ENCODE measurements at regions not wholly inside any gene's neighbourhood (a gene's known extent, or its start where the extent isn't known, plus 50 kb on each side); places are given as distances from the start of the nearest gene placed in this dataset.

GRCh38 chr5:97266576-97266975 is 83.5 kb upstream of the RIOK2 start:
- H3K27me3 Mint-ChIP-seq: no peaks in the 10 kb centered on the region
- no peaks in the 10 kb centered on the region for H3K9me3 Mint-ChIP-seq
- TF ChIP-seq CTCF (conservative IDR thresholded peaks at IDR 0.05): no peak
- H3K4me3 Mint-ChIP-seq: no peak overlapping the region
- no peaks in the 10 kb centered on the region for H3K4me1 Mint-ChIP-seq (ENCODE audit: unreplicated experiment)
- no peak for DNase-seq (ENCODE audit: extremely low spot score, unreplicated experiment)
- H3K36me3 Mint-ChIP-seq: no peaks in the 10 kb centered on the region
- H3K27ac Mint-ChIP-seq: no peak overlapping the region

GRCh38 chr5:97267767-97268166 is 84.7 kb upstream of the RIOK2 start:
- H3K4me1 Mint-ChIP-seq (ENCODE audit: unreplicated experiment): no peaks in the 10 kb centered on the region
- H3K4me3 Mint-ChIP-seq: no peak overlapping the region
- no peaks in the 10 kb centered on the region for H3K27me3 Mint-ChIP-seq
- no peaks in the 10 kb centered on the region for H3K36me3 Mint-ChIP-seq
- TF ChIP-seq CTCF (conservative IDR thresholded peaks at IDR 0.05): no peak
- no peak for DNase-seq (ENCODE audit: extremely low spot score, unreplicated experiment)
- no peaks in the 10 kb centered on the region for H3K9me3 Mint-ChIP-seq
- no peak overlapping the region for H3K27ac Mint-ChIP-seq

GRCh38 chr5:97276474-97277120 is 93.5 kb upstream of the RIOK2 start:
- no peaks in the 10 kb centered on the region for H3K36me3 Mint-ChIP-seq
- H3K4me3 Mint-ChIP-seq: no peak overlapping the region
- H3K9me3 Mint-ChIP-seq: peaks cover 8% of the 10 kb centered on the region
- no peaks in the 10 kb centered on the region for H3K27me3 Mint-ChIP-seq
- no peaks in the 10 kb centered on the region for H3K4me1 Mint-ChIP-seq (ENCODE audit: unreplicated experiment)
- no peak for DNase-seq (ENCODE audit: extremely low spot score, unreplicated experiment)
- H3K27ac Mint-ChIP-seq: no peak overlapping the region
- TF ChIP-seq CTCF (conservative IDR thresholded peaks at IDR 0.05): no peak

GRCh38 chr5:97281257-97281656 is 98.2 kb upstream of the RIOK2 start:
- no peaks in the 10 kb centered on the region for H3K27me3 Mint-ChIP-seq
- peaks cover 7% of the 10 kb centered on the region for H3K9me3 Mint-ChIP-seq

GRCh38 chr5:97297063-97297703 is 114.1 kb upstream of the RIOK2 start:
- peak; percentile 77 for TF ChIP-seq CTCF (conservative IDR thresholded peaks at IDR 0.05)
- no peaks in the 10 kb centered on the region for H3K36me3 Mint-ChIP-seq
- H3K4me1 Mint-ChIP-seq (ENCODE audit: unreplicated experiment): no peaks in the 10 kb centered on the region
- H3K27ac Mint-ChIP-seq: no peak overlapping the region
- H3K9me3 Mint-ChIP-seq: no peaks in the 10 kb centered on the region
- H3K27me3 Mint-ChIP-seq: no peaks in the 10 kb centered on the region
- H3K4me3 Mint-ChIP-seq: no peak overlapping the region
- no peak for DNase-seq (ENCODE audit: extremely low spot score, unreplicated experiment)

More at GRCh38 chr5:97281257-97281656, 98.2 kb upstream of the RIOK2 start:
- no peak for DNase-seq (ENCODE audit: extremely low spot score, unreplicated experiment)
- Mint-ChIP-seq H3K27ac (no peak overlapping the region), H3K4me3 (no peak overlapping the region), H3K4me1 (ENCODE audit: unreplicated experiment) (no peaks in the 10 kb centered on the region), H3K36me3 (no peaks in the 10 kb centered on the region)
- TF ChIP-seq CTCF (conservative IDR thresholded peaks at IDR 0.05): no peak
